ENCODE measurements at regions not wholly inside any gene's neighbourhood (a gene's known extent, or its start where the extent isn't known, plus 50 kb on each side); places are given as distances from the start of the nearest gene placed in this dataset.
"Not testable (repeated sequence)": the region's sequence is repeated elsewhere in the genome, so short reads cannot be mapped to it uniquely, and the experiment has no call there.

- DNase-seq (ENCODE audit: low read depth): no peak
These were observed 167.6 kb upstream of the MAFB start for GRCh38 chr20:40856653-40857052.

- no peak for DNase-seq (ENCODE audit: low read depth)
These were observed 168.1 kb upstream of the TOP1 start for GRCh38 chr20:40860487-40860902.

GRCh38 chr20:40861427-40862008 lies 167.1 kb upstream of the TOP1 start:
- DNase-seq (ENCODE audit: low read depth): no peak

GRCh38 chr20:40863355-40863919 lies 165.2 kb upstream of the TOP1 start:
- DNase-seq (ENCODE audit: low read depth): no peak

GRCh38 chr20:40864470-40864869 lies 164.2 kb upstream of the TOP1 start:
- no peak for DNase-seq (ENCODE audit: low read depth)

GRCh38 chr20:40865095-40865494 lies 163.5 kb upstream of the TOP1 start:
- no peak for DNase-seq (ENCODE audit: low read depth)

- no peak for DNase-seq (ENCODE audit: low read depth)
These were observed 162.6 kb upstream of the TOP1 start for GRCh38 chr20:40866056-40866455.

- no peak for DNase-seq (ENCODE audit: low read depth)
These were observed 159.9 kb upstream of the TOP1 start for GRCh38 chr20:40868551-40869217.

GRCh38 chr20:40869218-40870147 lies 159.1 kb upstream of the TOP1 start:
- no peak for DNase-seq (ENCODE audit: low read depth)

GRCh38 chr20:40875116-40876085 lies 153.2 kb upstream of the TOP1 start:
- no peak for DNase-seq (ENCODE audit: low read depth)

- DNase-seq (ENCODE audit: low read depth): not testable (repeated sequence)
These were observed 150.5 kb upstream of the TOP1 start for GRCh38 chr20:40878099-40878498.

GRCh38 chr20:40880063-40880728 lies 148.4 kb upstream of the TOP1 start:
- no peak for DNase-seq (ENCODE audit: low read depth)

- DNase-seq (ENCODE audit: low read depth): no peak
These were observed 147.9 kb upstream of the TOP1 start for GRCh38 chr20:40880729-40881109.

GRCh38 chr20:40882152-40882551 lies 146.5 kb upstream of the TOP1 start:
- DNase-seq (ENCODE audit: low read depth): no peak

GRCh38 chr20:40883097-40883496 lies 145.5 kb upstream of the TOP1 start:
- no peak for DNase-seq (ENCODE audit: low read depth)

- DNase-seq (ENCODE audit: low read depth): no peak
These were observed 141.5 kb upstream of the TOP1 start for GRCh38 chr20:40887105-40887504.

GRCh38 chr20:40889266-40889665 lies 139.4 kb upstream of the TOP1 start:
- DNase-seq (ENCODE audit: low read depth): not testable (repeated sequence)

GRCh38 chr20:40890181-40890580 lies 138.4 kb upstream of the TOP1 start:
- DNase-seq (ENCODE audit: low read depth): no peak

GRCh38 chr20:40890635-40891034 lies 138.0 kb upstream of the TOP1 start:
- DNase-seq (ENCODE audit: low read depth): no peak

GRCh38 chr20:40891351-40891750 lies 137.3 kb upstream of the TOP1 start:
- no peak for DNase-seq (ENCODE audit: low read depth)

- DNase-seq (ENCODE audit: low read depth): no peak
These were observed 136.0 kb upstream of the TOP1 start for GRCh38 chr20:40892642-40893041.

All from T-helper 22 cell (primary cell).